ENCODE measurements at regions not wholly inside any gene's neighbourhood (a gene's known extent, or its start where the extent isn't known, plus 50 kb on each side); places are given as distances from the start of the nearest gene placed in this dataset.

DNA sequence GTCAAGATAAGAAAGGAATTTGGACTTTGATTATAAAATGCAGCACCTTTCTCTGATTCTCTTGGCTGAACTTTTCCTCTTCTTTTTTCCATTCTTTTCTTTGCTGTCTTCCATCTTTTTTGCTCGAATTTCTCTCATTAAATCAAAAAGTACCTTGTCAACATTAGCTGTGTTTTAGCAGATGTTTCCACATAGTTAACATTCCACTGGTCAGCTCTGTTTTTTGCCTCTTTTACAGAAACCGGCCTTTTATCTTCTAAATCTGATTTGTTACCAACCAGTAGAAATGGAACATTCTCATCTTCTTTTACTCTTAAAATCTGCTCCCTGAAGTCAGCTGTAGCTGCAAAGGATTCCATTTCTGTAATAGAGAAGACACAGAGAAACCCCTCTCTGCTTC, 71.1 kb upstream of the SYT1 start:
- TF ChIP-seq, protein P1, sequence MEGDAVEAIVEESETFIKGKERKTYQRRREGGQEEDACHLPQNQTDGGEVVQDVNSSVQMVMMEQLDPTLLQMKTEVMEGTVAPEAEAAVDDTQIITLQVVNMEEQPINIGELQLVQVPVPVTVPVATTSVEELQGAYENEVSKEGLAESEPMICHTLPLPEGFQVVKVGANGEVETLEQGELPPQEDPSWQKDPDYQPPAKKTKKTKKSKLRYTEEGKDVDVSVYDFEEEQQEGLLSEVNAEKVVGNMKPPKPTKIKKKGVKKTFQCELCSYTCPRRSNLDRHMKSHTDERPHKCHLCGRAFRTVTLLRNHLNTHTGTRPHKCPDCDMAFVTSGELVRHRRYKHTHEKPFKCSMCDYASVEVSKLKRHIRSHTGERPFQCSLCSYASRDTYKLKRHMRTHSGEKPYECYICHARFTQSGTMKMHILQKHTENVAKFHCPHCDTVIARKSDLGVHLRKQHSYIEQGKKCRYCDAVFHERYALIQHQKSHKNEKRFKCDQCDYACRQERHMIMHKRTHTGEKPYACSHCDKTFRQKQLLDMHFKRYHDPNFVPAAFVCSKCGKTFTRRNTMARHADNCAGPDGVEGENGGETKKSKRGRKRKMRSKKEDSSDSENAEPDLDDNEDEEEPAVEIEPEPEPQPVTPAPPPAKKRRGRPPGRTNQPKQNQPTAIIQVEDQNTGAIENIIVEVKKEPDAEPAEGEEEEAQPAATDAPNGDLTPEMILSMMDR (IDR thresholded peaks at IDR 0.05; ENCODE audit: extremely low read depth in 1 of 2, insufficient read depth in 1 of 2, low read depth in 1 of 2, low read length in 2 of 2) = no peak
- TF ChIP-seq EZH2 (IDR thresholded peaks at IDR 0.05; ENCODE audit: borderline replicate concordance, low read depth, low read length, severe bottlenecking) = no peak
- TF ChIP-seq, protein P2, sequence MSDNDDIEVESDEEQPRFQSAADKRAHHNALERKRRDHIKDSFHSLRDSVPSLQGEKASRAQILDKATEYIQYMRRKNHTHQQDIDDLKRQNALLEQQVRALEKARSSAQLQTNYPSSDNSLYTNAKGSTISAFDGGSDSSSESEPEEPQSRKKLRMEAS (IDR thresholded peaks at IDR 0.05; ENCODE audit: insufficient read depth, insufficient read length) = no peak
- no peak for TF ChIP-seq POLR2AphosphoS5 (IDR thresholded peaks at IDR 0.05; ENCODE audit: insufficient read depth, low read depth, low read length)
- no peak for TF ChIP-seq POLR2A (IDR thresholded peaks at IDR 0.05; ENCODE audit: low read depth, low read length)
- no peak for TF ChIP-seq MYC (IDR thresholded peaks at IDR 0.05; ENCODE audit: low read depth, low read length)
- no peak for TF ChIP-seq JUN (IDR thresholded peaks at IDR 0.05; ENCODE audit: borderline replicate concordance, insufficient read depth, insufficient read length, low read depth)
- no peak for TF ChIP-seq FOS (IDR thresholded peaks at IDR 0.05; ENCODE audit: borderline replicate concordance, insufficient read depth, low read length)
- no peak for TF ChIP-seq GATA2 (IDR thresholded peaks at IDR 0.05; ENCODE audit: insufficient read depth, insufficient read length, low read depth, low read length)
